Ovary (tissue), 3 donors: ENCODE measurements at regions not wholly inside any gene's neighbourhood (a gene's known extent, or its start where the extent isn't known, plus 50 kb on each side); places are given as distances from the start of the nearest gene placed in this dataset.

Experiments used
- EP300 ChIP-seq: sonication (generic); formaldehyde crosslinking; IDR thresholded peaks from one replicate; pipeline ENCODE4 v1.6.1; 2017; ENCODE audit warnings: antibody characterized with exemption
- POLR2A ChIP-seq: fragments of 450-650 bp; IDR thresholded peaks from one replicate; pipeline ENCODE4 v1.6.1; 2017; ENCODE audit warnings: antibody characterized with exemption, mild to moderate bottlenecking, moderate library complexity
- TF ChIP-seq, protein P1 (sequence below), 3 donors: fragments of 450-650 bp in 2 of 3; fragments of 200-600 bp in 1 of 3; IDR thresholded peaks; one replicate each; pipeline versions ENCODE4 v1.5.1 to v1.8.0; 2016 to 2022; ENCODE audit warnings: antibody characterized with exemption in 3 of 3, mild to moderate bottlenecking in 1 of 3
- donor health status: DM: no; HTN: no; CAD: no.

DNA sequence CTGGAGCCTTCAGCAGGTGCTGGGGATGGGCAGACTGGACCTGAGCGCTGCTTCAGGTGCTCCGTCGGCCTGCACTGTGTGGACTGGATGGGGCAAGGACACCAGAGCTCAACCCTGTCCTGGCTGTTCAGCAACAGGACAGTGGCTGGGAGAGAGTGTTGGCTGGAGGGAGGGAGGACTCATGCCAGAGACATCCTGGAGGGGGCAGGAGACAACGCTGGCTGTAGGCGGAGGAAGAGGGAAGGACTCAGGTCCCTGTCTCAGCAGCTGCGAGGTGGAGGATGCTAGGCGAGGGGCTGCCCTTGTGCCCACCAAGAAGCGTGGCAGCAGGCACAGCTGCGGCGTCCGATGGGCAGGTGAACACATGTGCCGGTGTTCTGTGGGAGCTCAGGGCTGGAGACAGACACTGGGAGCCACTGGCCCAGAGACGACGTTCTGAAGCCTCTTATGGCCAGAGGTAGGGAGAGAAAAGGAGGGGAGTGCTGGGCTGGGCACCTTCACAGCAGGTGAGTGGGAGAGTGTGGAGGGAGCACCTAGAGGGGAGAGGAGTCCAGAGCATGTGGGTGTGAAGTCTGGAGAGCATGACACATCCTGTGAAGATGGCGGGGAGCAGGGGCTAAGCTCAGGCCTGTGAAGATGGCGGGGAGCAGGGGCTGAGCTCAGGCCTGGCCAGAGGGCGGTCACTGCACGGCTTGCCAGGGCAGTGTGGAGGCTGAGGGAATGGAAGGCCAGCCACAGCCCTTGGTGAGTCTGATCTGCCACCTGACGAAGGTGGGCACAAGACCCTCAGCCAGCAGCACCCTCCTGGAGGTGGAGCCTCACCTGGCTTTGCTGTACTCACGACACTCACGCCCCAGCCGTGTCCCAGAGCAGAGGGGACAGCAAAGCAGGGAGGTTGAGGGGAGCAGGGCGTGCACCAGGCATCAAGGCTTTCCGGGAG is 79.1 kb upstream of the FCN1 start:
- TF ChIP-seq, protein P1, sequence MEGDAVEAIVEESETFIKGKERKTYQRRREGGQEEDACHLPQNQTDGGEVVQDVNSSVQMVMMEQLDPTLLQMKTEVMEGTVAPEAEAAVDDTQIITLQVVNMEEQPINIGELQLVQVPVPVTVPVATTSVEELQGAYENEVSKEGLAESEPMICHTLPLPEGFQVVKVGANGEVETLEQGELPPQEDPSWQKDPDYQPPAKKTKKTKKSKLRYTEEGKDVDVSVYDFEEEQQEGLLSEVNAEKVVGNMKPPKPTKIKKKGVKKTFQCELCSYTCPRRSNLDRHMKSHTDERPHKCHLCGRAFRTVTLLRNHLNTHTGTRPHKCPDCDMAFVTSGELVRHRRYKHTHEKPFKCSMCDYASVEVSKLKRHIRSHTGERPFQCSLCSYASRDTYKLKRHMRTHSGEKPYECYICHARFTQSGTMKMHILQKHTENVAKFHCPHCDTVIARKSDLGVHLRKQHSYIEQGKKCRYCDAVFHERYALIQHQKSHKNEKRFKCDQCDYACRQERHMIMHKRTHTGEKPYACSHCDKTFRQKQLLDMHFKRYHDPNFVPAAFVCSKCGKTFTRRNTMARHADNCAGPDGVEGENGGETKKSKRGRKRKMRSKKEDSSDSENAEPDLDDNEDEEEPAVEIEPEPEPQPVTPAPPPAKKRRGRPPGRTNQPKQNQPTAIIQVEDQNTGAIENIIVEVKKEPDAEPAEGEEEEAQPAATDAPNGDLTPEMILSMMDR (IDR thresholded peaks at IDR 0.05), result no peak
- TF ChIP-seq POLR2A, result no peak
- TF ChIP-seq EP300, result no peak
